Trophoblast cell (in vitro differentiated cells and primary cell): ENCODE measurements at regions not wholly inside any gene's neighbourhood (a gene's known extent, or its start where the extent isn't known, plus 50 kb on each side); places are given as distances from the start of the nearest gene placed in this dataset.

ENCODE experiments used
- DNase-seq, 2 donors: peaks; one replicate each; pipeline ENCODE4 v3.0.0-alpha.2; 2016
- H2AFZ ChIP-seq: 2 replicates; pipeline ENCODE4 v1.6.1; 2013; ENCODE audit warnings: low read length, moderate library complexity, mild to moderate bottlenecking; ENCODE audit not compliant: insufficient read depth, poor library complexity
- H2AK5ac ChIP-seq: 2 replicates; pipeline ENCODE4 v1.6.1; 2013; ENCODE audit warnings: mild to moderate bottlenecking, low read length
- H2BK120ac ChIP-seq: 2 replicates; pipeline ENCODE4 v1.6.1; 2013; ENCODE audit warnings: low read length, mild to moderate bottlenecking, moderate library complexity; ENCODE audit not compliant: insufficient read depth, poor library complexity
- H2BK12ac ChIP-seq: 2 replicates; pipeline ENCODE4 v1.6.1; 2013; ENCODE audit warnings: mild to moderate bottlenecking, low read length, moderate library complexity
- H2BK5ac ChIP-seq: 2 replicates; pipeline ENCODE4 v1.6.1; 2013; ENCODE audit warnings: low read length, low read depth, moderate library complexity, mild to moderate bottlenecking; ENCODE audit not compliant: poor library complexity
- H3K14ac ChIP-seq: 2 replicates; pipeline ENCODE4 v1.6.1; 2013; ENCODE audit warnings: mild to moderate bottlenecking, low read length
- H3K18ac ChIP-seq: 2 replicates; pipeline ENCODE4 v1.6.1; 2013; ENCODE audit warnings: mild to moderate bottlenecking, low read length
- H3K23ac ChIP-seq: 2 replicates; pipeline ENCODE4 v1.6.1; 2013; ENCODE audit warnings: low read length
- H3K27ac ChIP-seq: 2 replicates; pipeline ENCODE4 v1.5.1; 2013; ENCODE audit warnings: low read depth, mild to moderate bottlenecking, inconsistent platforms, low read length, moderate library complexity
- H3K27me3 ChIP-seq: 2 replicates; pipeline ENCODE4 v1.6.1; 2013; ENCODE audit warnings: inconsistent platforms, mild to moderate bottlenecking, low read length, moderate library complexity; ENCODE audit not compliant: insufficient read depth
- H3K36me3 ChIP-seq, 2 experiments: 1 replicate in 1 of 2; 2 replicates in 1 of 2; pipeline ENCODE4 v1.6.1; 2013; ENCODE audit warnings: low read length in 2 of 2, mild to moderate bottlenecking in 2 of 2, moderate library complexity in 1 of 2; ENCODE audit not compliant: insufficient read depth in 2 of 2, control insufficient read depth in 1 of 2
- H3K4ac ChIP-seq: 2 replicates; pipeline ENCODE4 v1.6.1; 2013; ENCODE audit warnings: low read depth, mild to moderate bottlenecking, low read length, moderate library complexity
- H3K4me1 ChIP-seq, 2 experiments: 1 replicate in 1 of 2; 2 replicates in 1 of 2; pipeline ENCODE4 v1.6.1; 2013; ENCODE audit warnings: low read length in 2 of 2, mild to moderate bottlenecking in 2 of 2, moderate library complexity in 1 of 2; ENCODE audit not compliant: insufficient read depth in 2 of 2, control insufficient read depth in 1 of 2
- H3K4me2 ChIP-seq: 2 replicates; pipeline ENCODE4 v1.6.1; 2013; ENCODE audit warnings: inconsistent platforms, mild to moderate bottlenecking, low read length, moderate library complexity
- H3K4me3 ChIP-seq: 2 replicates; pipeline ENCODE4 v1.5.1; 2013; ENCODE audit warnings: mild to moderate bottlenecking, low read depth, low read length, inconsistent platforms
- H3K79me1 ChIP-seq: one replicate; pipeline ENCODE4 v1.6.1; 2013; ENCODE audit warnings: low read length
- H3K79me2 ChIP-seq: 2 replicates; pipeline ENCODE4 v1.6.1; 2013; ENCODE audit warnings: low read length, mild to moderate bottlenecking; ENCODE audit not compliant: control insufficient read depth, insufficient read depth, poor library complexity
- H3K9ac ChIP-seq: 2 replicates; pipeline ENCODE4 v1.6.1; 2013; ENCODE audit warnings: mild to moderate bottlenecking, low read length
- H3K9me3 ChIP-seq: 2 replicates; pipeline ENCODE4 v1.6.1; 2013; ENCODE audit warnings: low read depth, mild to moderate bottlenecking, control low read depth, inconsistent platforms, low read length; ENCODE audit not compliant: insufficient read depth
- H4K12ac ChIP-seq: 2 replicates; pipeline ENCODE4 v1.6.1; 2013; ENCODE audit warnings: low read depth, mild to moderate bottlenecking, low read length, moderate library complexity
- H4K8ac ChIP-seq: 2 replicates; pipeline ENCODE4 v1.6.1; 2013; ENCODE audit warnings: low read depth, mild to moderate bottlenecking, low read length, moderate library complexity
- H4K91ac ChIP-seq: one replicate; pipeline ENCODE4 v1.6.1; 2013; ENCODE audit warnings: low read depth, mild to moderate bottlenecking, low read length, moderate library complexity
- WGBS: extraction: QIAGEN DNeasy Blood & Tissue Kit; methylation state at CpG from one replicate; pipeline ENCODE4 v1.1.7; 2013; ENCODE audit warnings: missing lambda C conversion rate; ENCODE audit not compliant: insufficient read length, insufficient coverage; ENCODE audit errors: extremely low coverage; 5-methylcytosine and 5-hydroxymethylcytosine counted together

DNA sequence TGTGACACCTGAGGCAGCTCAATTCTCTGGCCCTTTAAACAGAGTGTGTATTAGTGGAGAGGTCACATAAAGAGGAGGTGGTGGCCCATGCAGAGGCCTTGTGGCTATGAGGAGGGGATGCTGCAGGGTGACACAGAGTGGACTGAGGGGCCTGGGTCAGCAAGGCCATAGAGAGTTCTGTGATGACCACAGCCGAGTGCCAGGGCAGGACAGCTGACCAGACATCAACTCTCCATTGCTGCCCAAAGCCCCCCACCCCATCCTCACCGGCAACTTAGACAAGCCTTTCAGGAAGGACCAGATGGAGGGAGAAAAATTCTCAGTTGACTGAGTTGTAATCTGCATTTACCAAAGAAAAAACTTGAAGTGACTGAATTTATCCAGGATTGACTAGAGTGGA, 378.1 kb downstream of the RPS24 start:
- Histone ChIP-seq H2AK5ac (peak overlapping the region; percentile 27), H3K18ac (no peak overlapping the region), H3K27ac (no peak overlapping the region), H4K8ac (no peak overlapping the region), H4K91ac (no peak overlapping the region), H3K4me2 (no peak overlapping the region), H3K14ac (no peak overlapping the region), H3K79me2 (no peaks in the 10 kb centered on the region), H3K4me1 (peaks cover 13 to 23% of the 10 kb centered on the region in 2 experiments), H3K4ac (no peak overlapping the region), H3K9me3 (peaks cover 2% of the 10 kb centered on the region), H3K23ac (no peak overlapping the region), H3K79me1 (peaks cover 14% of the 10 kb centered on the region), H4K12ac (no peak overlapping the region), H3K27me3 (no peaks in the 10 kb centered on the region), H2BK120ac (no peak overlapping the region), H3K36me3 (no peaks in the 10 kb centered on the region), H2BK12ac (no peak overlapping the region), H3K4me3 (no peak overlapping the region), H2AFZ (no peak overlapping the region), H3K9ac (no peak overlapping the region), H2BK5ac (no peak overlapping the region)
- no peak for DNase-seq
- WGBS: no CpG with 5 or more reads among the region's 2 CpGs

- Histone ChIP-seq H4K8ac (no peak overlapping the region), H3K4me2 (no peak overlapping the region), H2AK5ac (no peak overlapping the region), H4K91ac (no peak overlapping the region), H3K9me3 (peaks cover 3% of the 10 kb centered on the region), H3K79me2 (no peaks in the 10 kb centered on the region), H2BK5ac (no peak overlapping the region), H3K27ac (no peak overlapping the region), H4K12ac (no peak overlapping the region), H2AFZ (no peak overlapping the region), H2BK12ac (peak overlapping the region; percentile 38), H3K14ac (no peak overlapping the region), H3K4me3 (no peak overlapping the region), H3K23ac (no peak overlapping the region), H3K79me1 (peaks cover 15% of the 10 kb centered on the region), H3K18ac (no peak overlapping the region), H2BK120ac (no peak overlapping the region), H3K4ac (no peak overlapping the region), H3K4me1 (peaks cover 14 to 25% of the 10 kb centered on the region in 2 experiments), H3K27me3 (no peaks in the 10 kb centered on the region), H3K9ac (no peak overlapping the region), H3K36me3 (no peaks in the 10 kb centered on the region)
- WGBS: no CpG with 5 or more reads among the region's 4 CpGs
- DNase-seq: no peak
Observed at GRCh38 chr10:78412605-78413004, 378.9 kb downstream of the RPS24 start.

- WGBS: no CpG with 5 or more reads among the region's 12 CpGs
- H3K4ac ChIP-seq: no peak overlapping the region
Observed at GRCh38 chr10:78413076-78414055, 379.7 kb downstream of the RPS24 start.

GRCh38 chr10:78414380-78414779, 380.7 kb downstream of the RPS24 start:
- no peak for DNase-seq
- H2AFZ ChIP-seq: no peak overlapping the region

More at GRCh38 chr10:78413076-78414055, 379.7 kb downstream of the RPS24 start:
- peaks cover 16 to 20% of the 10 kb centered on the region in 2 experiments for H3K4me1 ChIP-seq
- H2BK5ac ChIP-seq: no peak overlapping the region
- H3K4me3 ChIP-seq: no peak overlapping the region
- no peak overlapping the region for H2AFZ ChIP-seq
- peak overlapping the region; percentile 23 for H4K91ac ChIP-seq
- no peak overlapping the region for H2BK120ac ChIP-seq
- no peak overlapping the region for H2AK5ac ChIP-seq
- no peaks in the 10 kb centered on the region for H3K36me3 ChIP-seq
- H3K9ac ChIP-seq: no peak overlapping the region
- no peak overlapping the region for H3K23ac ChIP-seq
- H3K4me2 ChIP-seq: no peak overlapping the region
- peaks cover 2% of the 10 kb centered on the region for H3K9me3 ChIP-seq
- H3K14ac ChIP-seq: no peak overlapping the region
- H2BK12ac ChIP-seq: peak overlapping the region; percentile 48
- H4K12ac ChIP-seq: no peak overlapping the region
- peaks cover 15% of the 10 kb centered on the region for H3K79me1 ChIP-seq
- no peak for DNase-seq
- H3K27ac ChIP-seq: no peak overlapping the region
- no peak overlapping the region for H4K8ac ChIP-seq
- H3K79me2 ChIP-seq: no peaks in the 10 kb centered on the region
- no peaks in the 10 kb centered on the region for H3K27me3 ChIP-seq
- no peak overlapping the region for H3K18ac ChIP-seq

More at GRCh38 chr10:78414380-78414779, 380.7 kb downstream of the RPS24 start:
- H2BK120ac ChIP-seq: no peak overlapping the region
- no peak overlapping the region for H4K8ac ChIP-seq
- H2BK12ac ChIP-seq: no peak overlapping the region
- no peak overlapping the region for H3K4ac ChIP-seq
- no peak overlapping the region for H2BK5ac ChIP-seq
- no peak overlapping the region for H3K4me2 ChIP-seq
- no peak overlapping the region for H3K23ac ChIP-seq
- H3K4me3 ChIP-seq: no peak overlapping the region
- WGBS: no CpG with 5 or more reads among the region's 4 CpGs
- no peak overlapping the region for H4K91ac ChIP-seq
- H4K12ac ChIP-seq: no peak overlapping the region
- no peak overlapping the region for H2AK5ac ChIP-seq
- peaks cover 16 to 20% of the 10 kb centered on the region in 2 experiments for H3K4me1 ChIP-seq
- H3K9ac ChIP-seq: no peak overlapping the region
- no peaks in the 10 kb centered on the region for H3K79me2 ChIP-seq
- peaks cover 2% of the 10 kb centered on the region for H3K9me3 ChIP-seq
- no peaks in the 10 kb centered on the region for H3K36me3 ChIP-seq
- H3K27me3 ChIP-seq: no peaks in the 10 kb centered on the region
- no peak overlapping the region for H3K14ac ChIP-seq
- no peak overlapping the region for H3K27ac ChIP-seq
- H3K79me1 ChIP-seq: peaks cover 12% of the 10 kb centered on the region
- no peak overlapping the region for H3K18ac ChIP-seq
